Smooth muscle cell (in vitro differentiated cells): ENCODE measurements at regions not wholly inside any gene's neighbourhood (a gene's known extent, or its start where the extent isn't known, plus 50 kb on each side); places are given as distances from the start of the nearest gene placed in this dataset.
"Not testable (repeated sequence)": the region's sequence is repeated elsewhere in the genome, so short reads cannot be mapped to it uniquely, and the experiment has no call there.

ENCODE experiments used
- DNase-seq: peaks from one replicate; lab custom pipeline; 2025; ENCODE audit not compliant: unreplicated experiment; lab: John Stamatoyannopoulos, UW
- H2AFZ ChIP-seq: fragments of 200-600 bp; sonication (generic); 2 replicates; pipeline ENCODE4 v1.6.0; 2016; ENCODE audit warnings: antibody characterized with exemption, low read depth, mild to moderate bottlenecking
- H3F3A ChIP-seq: fragments of 200-600 bp; sonication (generic); 2 replicates; pipeline ENCODE4 v1.6.0; 2017; ENCODE audit warnings: antibody characterized with exemption, low read depth
- H3K27ac ChIP-seq: fragments of 200-600 bp; sonication (generic); 2 replicates; pipeline ENCODE4 v1.5.1; 2016; ENCODE audit warnings: low read depth, mild to moderate bottlenecking
- H3K27me3 ChIP-seq: fragments of 200-600 bp; sonication (generic); 2 replicates; pipeline ENCODE4 v1.6.1; 2016; ENCODE audit warnings: low read depth, mild to moderate bottlenecking
- H3K36me3 ChIP-seq: fragments of 200-600 bp; sonication (generic); 2 replicates; pipeline ENCODE4 v1.5.1; 2016; ENCODE audit warnings: low read depth
- H3K4me1 ChIP-seq: fragments of 200-600 bp; sonication (generic); 2 replicates; pipeline ENCODE4 v1.5.1; 2016; ENCODE audit warnings: low read depth
- H3K4me2 ChIP-seq: fragments of 200-600 bp; sonication (generic); 2 replicates; pipeline ENCODE4 v1.6.0; 2016; ENCODE audit warnings: mild to moderate bottlenecking
- H3K4me3 ChIP-seq: fragments of 200-600 bp; sonication (generic); 2 replicates; pipeline ENCODE4 v1.5.1; 2016; ENCODE audit warnings: mild to moderate bottlenecking
- H3K79me2 ChIP-seq: fragments of 200-600 bp; sonication (generic); 2 replicates; pipeline ENCODE4 v1.6.0; 2016; ENCODE audit warnings: low read depth, mild to moderate bottlenecking
- H3K9ac ChIP-seq: fragments of 200-600 bp; sonication (generic); 2 replicates; pipeline ENCODE4 v1.6.0; 2016; ENCODE audit warnings: low read depth
- H3K9me3 ChIP-seq: fragments of 200-600 bp; sonication (generic); replicated peaks from 2 replicates; pipeline ENCODE4 v1.5.1; 2016; ENCODE audit warnings: low read depth
- H4K20me1 ChIP-seq: fragments of 200-600 bp; sonication (generic); 2 replicates; pipeline ENCODE4 v1.6.0; 2016; ENCODE audit warnings: low read depth
- WGBS: methylation state at CpG from one replicate; pipeline ENCODE4 v1.1.7; 2016; ENCODE audit warnings: low lambda C conversion rate; 5-methylcytosine and 5-hydroxymethylcytosine counted together
- TF ChIP-seq, protein P1 (sequence below): fragments of 200-600 bp; sonication (generic); IDR thresholded peaks from 2 replicates; pipeline ENCODE4 v1.5.1; 2017; ENCODE audit warnings: borderline replicate concordance, mild to moderate bottlenecking, antibody characterized with exemption; ENCODE audit not compliant: insufficient read depth, poor library complexity, severe bottlenecking

DNA sequence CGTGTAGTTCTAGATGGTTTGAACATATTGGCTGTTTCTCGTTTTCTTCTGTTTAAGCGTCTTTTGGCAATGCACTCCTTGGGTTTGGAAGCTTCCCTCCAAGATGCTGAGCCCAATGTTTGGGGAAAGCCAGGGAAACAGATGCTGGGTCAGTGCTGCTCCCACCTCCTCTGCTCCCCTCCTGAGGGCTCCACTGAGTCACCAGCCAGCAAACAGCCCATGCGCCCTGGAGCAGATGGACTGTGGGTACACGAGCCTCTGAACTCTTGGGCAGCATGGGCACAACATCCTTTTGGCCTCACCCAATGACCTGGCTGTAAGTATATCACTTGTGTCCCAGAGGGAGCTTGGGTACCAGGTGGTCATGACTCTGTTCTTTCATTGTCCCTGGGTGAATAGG is 207.6 kb downstream of the BUB3 start:
- Histone ChIP-seq H3K9me3 (no peaks in the 10 kb centered on the region), H2AFZ (no peak overlapping the region), H3K4me3 (no peak overlapping the region), H3K27me3 (no peaks in the 10 kb centered on the region), H3K4me1 (peaks cover 11% of the 10 kb centered on the region), H3K79me2 (no peaks in the 10 kb centered on the region), H3K36me3 (no peaks in the 10 kb centered on the region), H3F3A (no peaks in the 10 kb centered on the region), H3K9ac (no peak overlapping the region), H3K27ac (no peak overlapping the region), H4K20me1 (no peaks in the 10 kb centered on the region), H3K4me2 (no peak overlapping the region)
- no peak for DNase-seq
- TF ChIP-seq, protein P1, sequence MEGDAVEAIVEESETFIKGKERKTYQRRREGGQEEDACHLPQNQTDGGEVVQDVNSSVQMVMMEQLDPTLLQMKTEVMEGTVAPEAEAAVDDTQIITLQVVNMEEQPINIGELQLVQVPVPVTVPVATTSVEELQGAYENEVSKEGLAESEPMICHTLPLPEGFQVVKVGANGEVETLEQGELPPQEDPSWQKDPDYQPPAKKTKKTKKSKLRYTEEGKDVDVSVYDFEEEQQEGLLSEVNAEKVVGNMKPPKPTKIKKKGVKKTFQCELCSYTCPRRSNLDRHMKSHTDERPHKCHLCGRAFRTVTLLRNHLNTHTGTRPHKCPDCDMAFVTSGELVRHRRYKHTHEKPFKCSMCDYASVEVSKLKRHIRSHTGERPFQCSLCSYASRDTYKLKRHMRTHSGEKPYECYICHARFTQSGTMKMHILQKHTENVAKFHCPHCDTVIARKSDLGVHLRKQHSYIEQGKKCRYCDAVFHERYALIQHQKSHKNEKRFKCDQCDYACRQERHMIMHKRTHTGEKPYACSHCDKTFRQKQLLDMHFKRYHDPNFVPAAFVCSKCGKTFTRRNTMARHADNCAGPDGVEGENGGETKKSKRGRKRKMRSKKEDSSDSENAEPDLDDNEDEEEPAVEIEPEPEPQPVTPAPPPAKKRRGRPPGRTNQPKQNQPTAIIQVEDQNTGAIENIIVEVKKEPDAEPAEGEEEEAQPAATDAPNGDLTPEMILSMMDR: no peak
- 93% methylated on average over 5 of the region's 5 CpGs for WGBS

GRCh38 chr10:123367195-123367594 is 213.0 kb downstream of the BUB3 start:
- Histone ChIP-seq H2AFZ (no peak overlapping the region), H3K9me3 (no peaks in the 10 kb centered on the region), H3K4me2 (no peak overlapping the region), H3K27me3 (no peaks in the 10 kb centered on the region), H3K4me1 (no peaks in the 10 kb centered on the region), H3K79me2 (no peaks in the 10 kb centered on the region), H3K4me3 (no peak overlapping the region), H3K9ac (no peak overlapping the region), H3K36me3 (no peaks in the 10 kb centered on the region), H4K20me1 (no peaks in the 10 kb centered on the region), H3K27ac (no peak overlapping the region), H3F3A (no peaks in the 10 kb centered on the region)
- 92% methylated on average over 4 of the region's 4 CpGs for WGBS
- no peak for DNase-seq
- TF ChIP-seq, protein P1: no peak

- not testable (repeated sequence) for H4K20me1 ChIP-seq, H3K9me3 ChIP-seq, DNase-seq, H3F3A ChIP-seq, H3K27ac ChIP-seq, H3K36me3 ChIP-seq, H3K4me3 ChIP-seq, H3K27me3 ChIP-seq, H2AFZ ChIP-seq, H3K9ac ChIP-seq, H3K4me2 ChIP-seq, H3K79me2 ChIP-seq, H3K4me1 ChIP-seq
- WGBS: 69% methylated on average over 2 of the region's 2 CpGs
Measured at GRCh38 chr10:123371626-123372025, 217.4 kb downstream of the BUB3 start.

- TF ChIP-seq, protein P1: no peak
- 83% methylated on average over 6 of the region's 6 CpGs for WGBS
Measured at GRCh38 chr10:123373591-123373990, 219.4 kb downstream of the BUB3 start.

More at GRCh38 chr10:123373591-123373990, 219.4 kb downstream of the BUB3 start:
- no peaks in the 10 kb centered on the region for H3K27me3 ChIP-seq
- no peak overlapping the region for H3K4me2 ChIP-seq
- H4K20me1 ChIP-seq: no peaks in the 10 kb centered on the region
- no peaks in the 10 kb centered on the region for H3K79me2 ChIP-seq
- no peak for DNase-seq
- no peaks in the 10 kb centered on the region for H3K36me3 ChIP-seq
- no peaks in the 10 kb centered on the region for H3K9me3 ChIP-seq
- no peak overlapping the region for H3K9ac ChIP-seq
- H3K4me1 ChIP-seq: peaks cover 3% of the 10 kb centered on the region
- H3K4me3 ChIP-seq: no peak overlapping the region
- H3K27ac ChIP-seq: no peak overlapping the region
- no peaks in the 10 kb centered on the region for H3F3A ChIP-seq
- no peak overlapping the region for H2AFZ ChIP-seq
